Non-pigmented ciliary epithelial cell (primary cell): ENCODE measurements at regions not wholly inside any gene's neighbourhood (a gene's known extent, or its start where the extent isn't known, plus 50 kb on each side); places are given as distances from the start of the nearest gene placed in this dataset.
"Not testable (repeated sequence)": the region's sequence is repeated elsewhere in the genome, so short reads cannot be mapped to it uniquely, and the experiment has no call there.

ENCODE experiments used
- DNase-seq: peaks from one replicate; pipeline ENCODE4 v3.0.0-alpha.2; 2010; ENCODE audit warnings: low read depth

- no peak for DNase-seq
Observed at GRCh38 chr9:101859620-101860019, 121.2 kb upstream of the GRIN3A start.

GRCh38 chr9:101858026-101858425 lies 119.6 kb upstream of the GRIN3A start:
- DNase-seq: no peak

GRCh38 chr9:101849102-101849707 lies 110.8 kb upstream of the GRIN3A start:
- DNase-seq: no peak

GRCh38 chr9:101848485-101848919 lies 110.1 kb upstream of the GRIN3A start:
- no peak for DNase-seq

- no peak for DNase-seq
Observed at GRCh38 chr9:101846161-101846560, 107.7 kb upstream of the GRIN3A start.

GRCh38 chr9:101840694-101841188 lies 102.3 kb upstream of the GRIN3A start:
- no peak for DNase-seq

GRCh38 chr9:101838988-101839387 lies 100.5 kb upstream of the GRIN3A start:
- DNase-seq: not testable (repeated sequence)

- DNase-seq: no peak
Observed at GRCh38 chr9:101836021-101836420, 97.6 kb upstream of the GRIN3A start.

- no peak for DNase-seq
Observed at GRCh38 chr9:101832486-101832885, 94.0 kb upstream of the GRIN3A start.

GRCh38 chr9:101821450-101821849 lies 83.0 kb upstream of the GRIN3A start:
- DNase-seq: not testable (repeated sequence)

- not testable (repeated sequence) for DNase-seq
Observed at GRCh38 chr9:101820983-101821382, 82.5 kb upstream of the GRIN3A start.

- DNase-seq: no peak
Observed at GRCh38 chr9:101814064-101814463, 75.6 kb upstream of the GRIN3A start.

- not testable (repeated sequence) for DNase-seq
Observed at GRCh38 chr9:101807879-101808278, 69.4 kb upstream of the GRIN3A start.

- no peak for DNase-seq
Observed at GRCh38 chr9:101796044-101796443, 57.6 kb upstream of the GRIN3A start.

GRCh38 chr9:101795147-101795546 lies 56.7 kb upstream of the GRIN3A start:
- no peak for DNase-seq

- no peak for DNase-seq
Observed at GRCh38 chr9:101792475-101792874, 54.0 kb upstream of the GRIN3A start.

GRCh38 chr9:101791938-101792337 lies 53.5 kb upstream of the GRIN3A start:
- DNase-seq: no peak

- no peak for DNase-seq
Observed at GRCh38 chr9:101791533-101791932, 53.1 kb upstream of the GRIN3A start.
